Hindlimb muscle (tissue), 1 donor: ENCODE measurements at regions not wholly inside any gene's neighbourhood (a gene's known extent, or its start where the extent isn't known, plus 50 kb on each side); places are given as distances from the start of the nearest gene placed in this dataset.
A peak's percentile ranks its signal among the peaks of the same experiment; 100 is the strongest.

Experiments used
- DNase-seq: peaks from one replicate; pipeline ENCODE4 v3.0.0-alpha.2; 2013

DNA sequence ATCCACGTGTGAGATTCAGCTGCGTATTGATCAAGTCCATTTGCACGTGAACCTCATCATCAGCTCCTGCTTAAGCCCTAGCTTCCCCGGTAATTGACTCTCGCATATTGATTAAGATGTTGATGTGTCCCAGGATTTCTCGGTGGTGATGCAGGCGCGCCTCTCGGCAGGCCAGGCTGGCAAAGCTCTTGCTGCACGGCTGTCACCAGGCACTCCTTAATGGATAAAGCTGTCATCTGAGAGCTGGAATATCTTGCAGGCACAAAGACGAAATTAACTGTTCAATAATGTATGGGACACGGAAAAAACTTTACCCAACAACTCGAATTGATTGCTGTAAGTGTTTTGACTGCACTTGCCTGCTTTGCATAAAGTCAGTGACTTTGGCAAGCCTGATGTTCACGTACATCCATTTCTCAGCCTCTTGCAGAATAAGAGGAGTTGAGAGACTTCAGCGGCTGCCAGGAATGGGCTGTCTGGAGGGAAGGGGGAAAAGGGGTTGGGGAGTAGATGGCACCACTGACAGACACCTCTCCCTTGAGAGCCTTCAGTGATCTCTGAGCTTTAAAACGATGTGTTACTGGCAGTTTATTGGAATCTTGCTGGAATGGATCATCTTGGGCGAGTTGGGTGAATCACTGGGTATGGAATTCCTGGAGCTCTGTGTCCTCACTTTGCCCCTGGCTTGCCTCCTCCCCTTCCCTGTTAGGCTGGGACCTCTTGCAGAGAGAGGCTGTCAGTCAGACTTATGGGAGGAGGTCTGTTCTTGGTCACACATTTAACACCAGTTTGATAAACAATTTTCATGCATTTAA lies 650.3 kb downstream of the CCDC171 start:
- DNase-seq, result no peak

DNA sequence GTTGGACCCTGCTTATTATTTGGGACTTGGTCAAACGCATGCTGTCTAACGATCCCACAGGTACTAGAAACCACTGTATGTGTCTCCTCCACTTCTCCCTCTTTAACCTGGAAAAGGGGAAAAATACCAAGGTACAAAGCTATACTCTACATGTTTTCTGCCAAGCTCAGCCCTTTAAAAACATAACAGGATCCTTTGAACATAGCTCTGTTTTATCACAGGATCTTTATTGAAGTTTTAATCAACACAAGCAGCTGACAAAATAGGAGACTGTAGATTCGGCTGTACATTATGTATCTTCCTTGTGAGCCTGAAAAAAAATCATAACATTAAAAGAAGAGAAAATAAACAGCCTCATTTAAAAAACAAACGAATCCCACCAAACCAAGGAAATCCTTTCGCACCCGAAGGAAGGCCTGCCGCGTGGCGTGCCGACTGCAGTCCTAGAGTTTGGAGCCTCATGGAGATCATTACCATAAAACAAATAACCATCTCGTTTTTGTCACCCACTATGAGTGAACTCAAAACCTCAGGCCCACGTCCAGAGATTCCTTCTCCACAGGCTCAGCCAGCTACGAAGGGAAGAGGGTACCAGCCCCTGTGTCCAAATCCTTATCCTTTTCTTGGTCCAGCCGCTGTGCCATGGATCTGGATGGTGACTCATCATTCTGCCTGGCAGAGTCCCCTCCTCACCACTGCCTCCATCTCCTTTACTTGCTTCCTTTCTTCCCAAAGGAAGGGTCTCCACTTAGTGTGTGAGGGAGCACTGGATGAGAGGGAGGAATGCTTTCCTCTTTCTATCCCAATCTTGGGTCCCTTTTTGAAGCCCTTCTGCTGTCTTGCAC lies 651.1 kb downstream of the CCDC171 start:
- no peak for DNase-seq

DNA sequence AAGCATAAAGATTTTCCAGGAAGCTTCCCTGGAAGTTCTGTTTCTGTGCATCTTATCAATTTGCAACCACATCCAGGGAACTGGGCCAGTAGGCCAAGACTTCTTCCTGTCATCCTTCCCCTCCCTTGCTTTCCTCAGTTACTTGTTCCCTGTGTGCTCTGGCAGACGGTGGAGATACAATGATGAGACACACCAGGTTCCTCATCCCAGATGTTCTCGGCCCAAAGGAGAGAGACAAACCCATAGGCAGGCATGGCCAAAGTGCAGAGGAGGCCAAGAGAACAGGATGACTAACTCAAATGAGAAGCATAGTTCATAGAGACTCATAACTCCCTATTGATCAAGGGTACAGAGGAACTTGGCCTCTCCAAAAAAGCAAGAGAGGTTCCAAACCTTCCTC lies 652.6 kb downstream of the CCDC171 start:
- no peak for DNase-seq

DNA sequence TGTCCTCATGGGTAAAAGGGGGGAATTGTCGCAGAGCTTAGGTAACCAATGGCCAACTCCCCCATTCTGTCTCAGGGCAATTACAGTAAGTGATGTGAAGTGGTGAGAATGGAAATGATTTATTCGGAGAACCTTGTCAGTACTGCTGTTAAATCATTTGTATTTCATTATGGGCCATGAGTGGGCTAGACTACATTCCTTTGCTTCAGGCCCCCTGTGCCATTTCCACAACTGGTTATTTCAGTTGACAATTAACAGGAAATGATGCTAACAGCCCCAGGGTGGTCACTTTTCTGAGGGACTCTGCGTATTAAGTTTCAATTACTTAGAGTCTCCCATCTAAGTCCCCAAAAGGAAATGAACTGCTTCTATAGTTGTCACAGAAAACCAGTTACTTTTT lies 653.7 kb downstream of the CCDC171 start:
- DNase-seq, result no peak

DNA sequence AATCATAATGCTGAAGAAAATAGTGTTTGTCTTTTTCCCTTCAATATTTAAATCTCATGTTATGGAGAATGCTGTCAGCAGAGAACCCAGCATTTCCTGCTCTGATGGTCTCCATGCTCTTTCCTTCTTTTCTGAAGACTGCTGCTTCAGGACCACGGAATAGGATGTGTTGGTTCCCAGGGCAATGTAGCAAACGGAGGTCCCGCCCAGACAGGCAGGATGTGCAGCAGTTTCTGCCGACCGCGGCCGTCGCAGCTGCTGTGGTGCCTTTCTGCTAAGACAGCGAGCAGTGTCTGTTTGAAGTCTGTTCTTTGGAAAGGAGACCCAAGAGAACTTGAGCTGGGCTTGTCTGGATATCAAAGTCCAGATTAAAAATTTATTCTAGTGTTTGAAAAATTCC lies 654.3 kb downstream of the CCDC171 start:
- DNase-seq, result no peak

DNA sequence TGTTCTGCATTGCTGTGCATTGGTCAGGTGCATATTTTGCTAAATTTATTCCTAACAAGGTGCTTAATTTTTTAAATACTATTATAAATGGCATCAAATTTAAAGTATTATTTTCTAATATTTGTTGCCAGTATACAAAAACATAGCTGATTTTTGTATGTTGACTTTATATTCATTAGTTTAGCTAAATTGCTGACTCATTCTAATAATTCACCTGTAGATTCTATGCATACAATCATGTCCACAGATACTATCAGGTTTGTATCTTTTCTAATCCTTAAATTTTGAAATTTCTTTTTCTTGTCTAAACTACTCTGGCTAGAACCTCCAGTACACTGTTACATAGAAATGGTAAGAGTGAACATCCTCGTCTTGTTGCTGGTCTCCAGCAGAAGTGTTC lies 657.6 kb downstream of the CCDC171 start:
- DNase-seq, result no peak

DNA sequence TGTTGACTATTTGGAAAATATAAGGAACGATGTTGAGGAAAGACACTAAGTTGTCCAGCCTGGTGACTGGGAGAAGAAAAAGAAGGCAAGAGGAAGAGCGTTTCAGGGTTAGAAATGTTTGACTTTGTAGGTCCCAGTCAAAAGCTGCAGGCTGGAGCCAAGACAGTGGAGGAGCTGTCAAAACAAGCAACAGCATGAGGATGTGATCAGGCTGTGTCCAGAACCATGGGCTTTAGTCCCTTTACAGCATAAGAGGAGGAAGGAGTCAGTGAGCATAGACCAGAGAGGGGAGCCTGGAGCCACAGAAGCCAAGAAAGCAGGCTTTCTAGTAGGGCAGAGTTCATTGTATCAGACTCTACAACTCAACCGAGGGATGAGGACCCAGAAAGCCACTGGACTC lies 658.5 kb downstream of the BNC2 start:
- no peak for DNase-seq

DNA sequence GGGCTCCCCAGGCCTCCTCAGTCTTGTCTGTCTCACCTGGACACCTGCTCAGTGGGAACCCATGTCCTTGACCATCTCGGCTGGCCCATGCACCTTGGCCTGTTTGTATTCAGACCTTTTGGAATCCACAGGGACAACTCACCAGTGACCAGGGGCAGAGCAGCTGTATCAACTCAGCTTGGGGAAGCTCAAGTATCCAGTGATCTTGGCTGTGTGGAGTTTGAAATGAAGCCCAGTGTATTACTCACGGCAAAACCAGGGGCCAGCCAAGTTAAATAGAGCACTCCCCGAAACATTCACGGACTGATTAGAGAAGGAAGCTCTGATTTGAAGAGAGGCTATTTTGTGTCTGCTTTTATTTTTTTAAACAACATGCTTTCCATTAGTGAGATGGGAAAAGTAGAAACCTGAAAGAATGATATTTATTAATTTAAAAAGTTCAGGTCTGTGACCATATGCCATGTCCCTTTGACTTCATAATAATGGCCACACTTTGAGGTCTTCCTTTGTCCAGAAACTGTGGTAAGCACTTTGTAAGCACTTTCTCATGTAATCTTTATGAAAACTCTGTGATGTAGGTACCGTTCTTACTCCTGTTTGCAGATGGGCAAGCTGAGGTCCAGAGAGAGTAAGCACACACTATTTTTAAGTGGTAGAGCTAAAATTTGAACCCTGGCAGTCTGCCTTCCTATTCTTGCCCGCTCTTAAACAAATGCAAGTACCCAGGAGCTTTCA lies 656.5 kb downstream of the BNC2 start:
- DNase-seq, result peak; percentile 84

DNA sequence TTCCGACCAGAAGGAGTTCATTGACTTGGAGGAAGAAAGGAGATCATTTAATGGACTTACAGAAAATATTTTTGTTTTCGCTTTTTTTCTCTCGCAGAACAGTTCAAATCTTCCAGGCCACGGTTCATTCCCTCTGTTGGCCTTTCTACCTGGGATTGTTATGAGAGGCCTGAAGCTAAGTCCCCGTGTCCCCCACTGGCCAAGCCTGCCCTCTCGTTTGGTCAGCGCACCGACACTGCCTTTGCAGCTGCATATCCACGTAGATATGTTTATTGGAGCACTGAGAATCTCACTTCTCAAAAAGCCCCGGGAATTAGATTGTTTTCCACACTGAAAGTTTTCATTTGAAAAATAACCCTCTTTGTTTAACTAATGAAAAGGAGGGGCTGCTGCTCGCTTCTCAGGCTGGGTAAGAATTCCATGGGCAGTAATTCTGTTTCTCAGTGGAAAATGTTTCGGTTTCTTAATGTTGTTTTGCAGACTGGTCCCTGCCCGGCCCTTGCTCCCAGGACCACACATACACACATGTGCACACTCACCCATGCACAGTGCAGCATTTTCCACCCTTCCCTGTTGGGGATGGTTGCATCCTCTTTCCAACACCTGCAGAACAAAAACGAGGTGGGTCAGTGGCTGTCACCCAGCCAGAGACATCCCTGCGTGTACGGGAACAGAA lies 655.7 kb downstream of the BNC2 start:
- DNase-seq, result no peak

DNA sequence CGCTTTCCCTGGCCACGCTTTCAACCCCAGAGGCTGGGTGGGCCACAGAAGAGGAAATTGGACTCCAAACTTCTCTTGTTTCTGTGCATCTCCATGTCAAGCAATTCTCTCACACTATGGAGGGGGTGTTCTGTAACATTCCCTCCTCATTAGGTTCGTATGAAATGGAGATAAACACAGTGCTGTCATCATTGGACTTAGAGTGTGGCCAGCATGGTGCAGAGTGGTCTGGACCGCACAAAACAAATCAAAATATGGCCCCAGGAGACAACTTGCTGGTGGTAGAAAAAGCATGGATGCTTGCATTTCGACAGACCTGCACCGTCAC lies 655.2 kb downstream of the BNC2 start:
- DNase-seq, result no peak

DNA sequence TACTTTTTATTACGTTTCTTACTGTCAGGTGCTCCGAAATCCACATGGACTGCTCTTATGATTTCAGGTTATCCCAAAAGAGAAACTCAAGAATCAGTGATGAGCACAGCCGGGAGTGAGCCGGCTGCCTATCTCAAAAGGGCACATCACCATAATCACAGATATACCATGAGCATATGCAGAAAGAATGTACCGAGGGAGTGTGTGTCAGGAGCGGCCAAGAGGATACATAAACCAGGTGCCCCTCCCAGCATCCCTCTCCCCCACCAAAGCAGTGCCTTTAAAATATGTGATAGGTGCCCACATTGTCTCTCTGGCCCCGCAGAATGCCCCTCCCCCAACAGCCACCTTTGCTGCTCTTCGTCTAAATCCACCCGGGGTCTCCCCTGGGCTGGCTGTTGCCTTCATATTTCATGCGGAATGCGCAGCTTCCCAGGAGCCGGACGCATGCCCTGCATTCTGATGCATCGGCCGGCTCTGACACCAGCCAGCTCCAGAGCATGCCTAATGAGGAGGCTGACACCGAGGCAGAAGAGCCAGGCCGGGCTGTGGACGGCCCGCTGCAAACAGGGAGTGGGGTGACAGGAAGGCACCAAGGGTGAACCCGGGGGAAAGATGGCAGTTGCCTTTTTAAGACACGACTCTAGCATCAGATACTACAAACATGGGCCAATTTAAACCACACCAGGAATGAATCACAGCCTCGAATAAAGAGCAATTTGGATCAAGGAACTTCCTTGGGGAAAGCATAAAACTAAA lies 652.3 kb downstream of the BNC2 start:
- no peak for DNase-seq

DNA sequence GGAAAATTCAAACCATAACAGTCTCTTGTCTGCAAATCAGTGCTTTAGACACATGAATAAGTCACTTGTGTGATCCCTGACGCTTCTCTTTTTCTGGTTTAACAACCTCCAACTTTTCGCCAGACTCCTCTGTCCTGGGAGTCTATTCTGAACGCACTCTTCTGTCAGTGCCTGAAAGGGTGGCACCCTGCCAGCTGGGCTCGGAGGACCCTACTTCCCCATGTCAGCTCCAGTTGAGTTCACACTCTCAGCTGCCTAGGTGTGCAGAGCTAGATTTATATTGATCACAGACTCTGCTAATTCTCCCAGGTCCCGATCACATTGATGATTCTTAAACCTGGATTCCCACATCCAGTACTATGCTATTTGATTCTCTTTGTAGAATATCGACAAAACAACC lies 649.1 kb downstream of the BNC2 start:
- DNase-seq, result peak; percentile 23

DNA sequence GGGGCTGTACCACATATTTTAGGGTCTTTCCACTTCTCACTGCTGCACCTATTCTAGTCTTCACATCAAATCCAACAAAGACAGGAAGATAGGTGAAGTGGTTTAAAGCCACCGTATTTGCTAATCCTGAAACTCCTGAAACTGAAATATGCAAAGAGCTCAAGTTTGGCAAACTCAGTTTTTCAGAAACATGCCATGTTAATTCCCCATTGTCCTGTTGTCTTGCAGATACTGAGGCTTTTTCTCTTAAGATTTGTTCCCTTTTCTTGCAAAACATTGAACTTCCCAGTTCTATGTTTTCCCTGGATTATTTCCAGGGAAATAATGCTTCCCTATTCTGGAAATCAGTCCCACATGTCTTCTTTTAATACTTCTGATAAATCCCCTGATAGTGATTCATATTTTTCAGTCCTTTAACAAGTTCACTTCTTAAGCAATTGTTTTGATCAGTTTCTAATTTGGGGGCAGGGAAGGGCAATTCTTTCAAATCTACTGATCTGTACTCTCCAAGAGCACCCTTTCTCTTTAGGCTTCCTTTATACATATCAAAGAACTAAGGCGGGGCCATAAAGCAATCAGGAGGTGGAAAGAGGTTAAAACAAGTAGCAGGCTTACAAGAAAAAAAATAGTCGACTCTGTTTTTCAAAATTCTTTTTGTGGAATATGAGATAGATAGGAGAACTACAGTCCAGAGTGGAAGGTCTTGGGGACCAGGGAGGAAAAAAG lies 648.5 kb downstream of the BNC2 start:
- no peak for DNase-seq

DNA sequence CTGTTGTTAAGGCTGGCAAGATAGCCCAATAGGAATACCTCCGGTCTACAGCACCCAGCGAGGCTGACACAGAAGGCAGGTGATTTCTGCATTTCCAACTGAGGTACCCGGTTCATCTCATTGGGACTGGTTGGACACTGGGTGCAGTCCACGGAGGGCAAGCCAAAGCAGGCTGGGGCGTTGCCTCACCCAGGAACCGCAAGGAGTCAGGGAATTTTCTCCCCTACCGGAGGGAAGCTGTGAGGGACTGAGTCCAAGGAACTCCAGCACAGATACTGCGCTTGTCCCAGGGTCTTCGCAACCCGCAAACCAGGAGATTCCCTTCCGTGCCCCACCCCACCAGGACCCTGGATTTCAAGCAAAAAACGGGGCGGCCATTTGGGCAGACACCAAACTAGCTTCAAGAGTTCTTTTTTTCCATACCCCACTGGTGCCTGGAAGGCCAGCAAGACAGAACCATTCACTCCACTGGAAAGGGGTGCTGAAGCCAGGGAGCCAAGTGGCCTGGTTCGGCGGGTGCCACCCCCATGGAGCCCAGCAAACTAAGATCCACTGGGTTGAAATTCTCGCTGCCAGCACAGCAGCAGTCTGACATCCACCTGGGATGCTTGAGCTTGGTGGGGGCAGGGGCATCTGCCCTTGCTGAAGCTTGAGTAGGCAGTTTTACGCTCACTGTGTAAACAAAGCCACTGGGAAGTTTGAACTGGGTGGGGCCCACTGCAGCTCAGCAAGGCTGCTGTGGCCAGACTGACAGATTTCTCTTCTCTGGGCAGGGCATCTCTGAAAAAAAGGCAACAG lies 647.2 kb downstream of the BNC2 start:
- DNase-seq, result no peak

DNA sequence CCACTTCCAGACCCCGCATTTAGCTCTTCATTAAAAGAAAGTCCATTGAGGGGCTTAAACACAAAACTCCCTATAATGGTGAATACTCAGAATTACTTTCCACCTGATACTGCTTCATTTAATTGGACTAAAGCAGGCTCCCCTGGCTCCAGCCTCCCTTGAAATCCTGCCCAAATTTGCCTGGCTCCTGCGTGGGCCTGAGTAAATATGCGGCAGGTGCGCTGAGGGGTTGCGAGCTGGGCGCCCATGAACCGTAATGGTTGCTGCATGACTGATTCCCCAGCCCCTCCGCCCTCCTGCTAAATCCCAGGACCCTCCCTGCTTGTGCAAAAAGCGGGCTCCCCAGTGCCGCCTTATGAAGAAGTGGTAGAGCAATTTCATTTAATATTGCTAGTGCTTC lies 639.7 kb downstream of the BNC2 start:
- DNase-seq, result no peak

DNA sequence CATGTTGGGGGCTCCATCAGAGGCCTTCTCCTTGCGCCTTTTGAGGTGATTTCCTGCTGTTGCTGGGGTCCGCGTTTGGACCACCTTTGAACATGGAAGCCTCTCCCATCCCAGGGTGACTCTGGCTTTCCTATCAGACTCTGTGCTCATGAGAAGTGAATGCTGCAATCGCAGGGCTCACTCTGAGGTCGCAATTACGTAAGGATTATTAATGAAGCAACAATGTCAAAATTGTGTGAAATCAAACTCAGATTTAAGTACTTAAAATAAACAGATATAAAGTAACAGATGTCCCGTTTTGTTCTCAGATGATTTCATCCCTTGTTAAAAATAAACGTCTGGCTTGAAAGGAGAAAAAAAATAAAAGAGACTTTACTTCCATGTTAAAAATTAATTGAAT lies 634.2 kb downstream of the BNC2 start:
- no peak for DNase-seq

DNA sequence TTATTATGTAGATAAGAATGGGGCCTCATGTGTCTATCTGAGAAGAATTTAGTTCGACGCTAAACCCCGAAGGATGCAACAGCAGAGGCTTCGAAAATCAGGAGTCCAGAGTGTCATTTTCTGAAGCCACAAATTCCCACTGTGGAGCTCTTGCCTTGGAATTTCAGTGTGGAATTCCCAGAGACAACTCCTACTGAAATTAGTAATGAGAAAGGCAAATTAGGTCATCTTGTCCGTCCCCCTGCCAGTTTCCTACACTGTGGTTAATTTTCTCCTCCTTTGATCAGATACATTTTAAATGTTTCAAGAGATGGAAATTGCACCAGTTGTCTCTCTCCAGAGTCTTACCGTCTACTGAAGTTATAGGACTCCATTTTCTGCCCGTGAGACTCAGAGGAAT lies 633.6 kb downstream of the BNC2 start:
- no peak for DNase-seq

DNA sequence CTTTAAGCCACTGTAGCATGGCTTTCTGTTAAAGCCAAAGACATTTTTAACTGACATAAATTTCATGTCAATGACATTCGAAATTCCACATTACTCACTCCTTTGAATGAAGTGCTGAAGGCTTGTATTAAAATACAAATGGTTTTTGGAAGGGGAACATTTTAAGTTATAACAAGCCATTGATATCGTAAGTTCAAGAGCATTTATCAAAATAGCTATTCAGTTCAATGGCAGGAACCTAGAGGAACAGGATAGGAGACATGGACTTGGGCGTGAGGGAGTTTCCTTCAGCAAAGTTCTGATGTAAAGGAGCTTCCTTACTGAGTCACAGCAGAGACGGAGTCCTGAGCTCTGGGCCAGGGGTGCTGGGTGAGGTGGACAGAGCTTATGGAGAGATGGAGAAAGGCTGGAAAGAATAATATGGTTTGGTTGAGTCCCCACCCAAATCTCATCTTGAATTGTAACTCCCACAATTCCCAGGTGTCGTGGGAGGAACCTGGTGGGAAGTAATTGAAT lies 631.8 kb downstream of the BNC2 start:
- DNase-seq, result no peak

DNA sequence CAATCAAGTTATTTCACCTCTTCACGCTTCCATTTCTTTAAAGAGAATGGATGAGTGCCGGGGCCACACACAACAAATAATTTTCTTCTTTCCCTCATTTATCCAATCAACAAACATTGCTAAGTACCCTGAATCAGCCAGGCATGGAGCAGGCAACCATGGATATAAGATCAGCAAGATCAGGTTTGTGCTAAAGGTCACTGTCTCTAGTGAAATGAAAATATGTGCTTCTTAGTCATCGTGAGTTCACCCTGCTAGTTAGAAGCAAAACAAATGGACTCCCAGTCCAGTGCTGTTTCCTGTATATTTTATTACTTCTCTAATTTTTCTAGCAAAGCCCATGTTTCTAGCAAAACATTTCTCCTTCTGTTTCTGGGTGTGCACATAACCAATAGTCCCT lies 629.2 kb downstream of the BNC2 start:
- DNase-seq, result no peak

DNA sequence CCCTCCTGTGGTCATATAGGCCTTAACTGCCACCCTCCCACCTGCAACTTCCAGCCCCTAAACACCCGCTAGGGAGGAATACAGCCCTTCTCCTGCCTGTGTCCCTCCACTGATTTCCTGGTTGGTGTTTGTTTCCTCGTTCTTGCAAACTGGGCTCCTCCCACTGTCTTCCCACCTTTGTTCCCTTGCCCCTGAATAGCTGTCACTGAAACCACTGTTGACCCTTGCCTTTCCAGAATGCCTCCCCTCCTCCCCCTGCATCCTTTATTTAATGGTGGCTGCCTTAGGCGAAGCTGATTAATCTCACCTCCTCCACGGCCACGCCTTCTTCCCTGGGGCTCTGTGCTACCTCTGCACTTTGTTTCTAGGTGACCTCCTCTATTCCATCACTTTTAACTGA lies 626.7 kb downstream of the BNC2 start:
- no peak for DNase-seq
